ENCODE measurements at regions not wholly inside any gene's neighbourhood (a gene's known extent, or its start where the extent isn't known, plus 50 kb on each side); places are given as distances from the start of the nearest gene placed in this dataset.
"Not testable (repeated sequence)": the region's sequence is repeated elsewhere in the genome, so short reads cannot be mapped to it uniquely, and the experiment has no call there.

GRCh38 chr6:134764741-134765140, 185.2 kb downstream of the ALDH8A1 start:
- Histone ChIP-seq H3K36me3 (no peaks in the 10 kb centered on the region), H3K4me3 (no peak overlapping the region), H3K27me3 (replicated peaks; ENCODE audit: insufficient read depth) (peaks cover 2% of the 10 kb centered on the region), H3K27ac (no peak overlapping the region), H3K9me3 (no peaks in the 10 kb centered on the region), H3K4me1 (replicated peaks) (no peaks in the 10 kb centered on the region)
- intact Hi-C loops (cut with DNase I) = no loop called here
- WGBS = 26% methylated on average over 3 of the region's 3 CpGs
- TF ChIP-seq POLR2AphosphoS5 (IDR thresholded peaks at IDR 0.05) (no peak), POLR2A (IDR thresholded peaks at IDR 0.05) (no peak)
- TF ChIP-seq, protein P1, sequence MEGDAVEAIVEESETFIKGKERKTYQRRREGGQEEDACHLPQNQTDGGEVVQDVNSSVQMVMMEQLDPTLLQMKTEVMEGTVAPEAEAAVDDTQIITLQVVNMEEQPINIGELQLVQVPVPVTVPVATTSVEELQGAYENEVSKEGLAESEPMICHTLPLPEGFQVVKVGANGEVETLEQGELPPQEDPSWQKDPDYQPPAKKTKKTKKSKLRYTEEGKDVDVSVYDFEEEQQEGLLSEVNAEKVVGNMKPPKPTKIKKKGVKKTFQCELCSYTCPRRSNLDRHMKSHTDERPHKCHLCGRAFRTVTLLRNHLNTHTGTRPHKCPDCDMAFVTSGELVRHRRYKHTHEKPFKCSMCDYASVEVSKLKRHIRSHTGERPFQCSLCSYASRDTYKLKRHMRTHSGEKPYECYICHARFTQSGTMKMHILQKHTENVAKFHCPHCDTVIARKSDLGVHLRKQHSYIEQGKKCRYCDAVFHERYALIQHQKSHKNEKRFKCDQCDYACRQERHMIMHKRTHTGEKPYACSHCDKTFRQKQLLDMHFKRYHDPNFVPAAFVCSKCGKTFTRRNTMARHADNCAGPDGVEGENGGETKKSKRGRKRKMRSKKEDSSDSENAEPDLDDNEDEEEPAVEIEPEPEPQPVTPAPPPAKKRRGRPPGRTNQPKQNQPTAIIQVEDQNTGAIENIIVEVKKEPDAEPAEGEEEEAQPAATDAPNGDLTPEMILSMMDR (IDR thresholded peaks at IDR 0.05) = no peak
- no peak for DNase-seq (ENCODE audit: low spot score)

GRCh38 chr6:134763575-134763974, 186.3 kb downstream of the ALDH8A1 start:
- WGBS = 96% methylated on average over 3 of the region's 3 CpGs

GRCh38 chr6:134758621-134759020, 191.3 kb downstream of the ALDH8A1 start:
- WGBS = 79% methylated on average over 4 of the region's 4 CpGs
- H3K27me3 ChIP-seq (replicated peaks; ENCODE audit: insufficient read depth) = no peaks in the 10 kb centered on the region
- no peak for DNase-seq (ENCODE audit: low spot score)

More at GRCh38 chr6:134763575-134763974, 186.3 kb downstream of the ALDH8A1 start:
- intact Hi-C loops (cut with DNase I); H3K27me3 ChIP-seq (replicated peaks; ENCODE audit: insufficient read depth); H3K36me3 ChIP-seq; H3K27ac ChIP-seq; H3K4me3 ChIP-seq; DNase-seq (ENCODE audit: low spot score); H3K9me3 ChIP-seq; H3K4me1 ChIP-seq (replicated peaks): not testable (repeated sequence)

DNA sequence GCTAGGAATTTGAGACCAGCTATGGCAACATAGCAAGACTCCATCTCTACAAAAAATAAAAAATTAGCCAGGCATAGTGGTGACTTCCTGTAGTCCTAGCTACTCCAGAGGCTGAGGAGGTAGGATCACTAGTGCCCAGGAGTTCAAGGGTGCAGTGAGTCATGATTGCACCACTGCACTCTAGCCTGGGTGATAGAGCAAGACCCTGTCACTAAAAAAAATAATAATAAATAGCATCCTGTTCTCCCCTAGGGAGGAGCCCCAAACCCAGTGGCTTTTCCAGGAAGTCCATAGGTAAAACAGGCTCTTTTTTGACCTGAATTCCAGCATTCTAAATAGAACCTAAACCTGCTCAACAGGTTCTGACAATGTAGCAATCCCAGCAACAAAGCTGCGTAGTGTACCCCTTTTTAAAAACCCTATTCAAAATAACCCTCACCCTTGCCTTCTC, 192.0 kb downstream of the ALDH8A1 start:
- no peak overlapping the region for H3K27ac ChIP-seq
- no peak overlapping the region for H3K4me3 ChIP-seq
- no peaks in the 10 kb centered on the region for H3K36me3 ChIP-seq
- DNase-seq (ENCODE audit: low spot score) = no peak
- H3K9me3 ChIP-seq = no peaks in the 10 kb centered on the region
- intact Hi-C loops (cut with DNase I) = no loop called here
- TF ChIP-seq, protein P1 (IDR thresholded peaks at IDR 0.05) = no peak
- TF ChIP-seq POLR2AphosphoS5 (IDR thresholded peaks at IDR 0.05) = no peak
- no peaks in the 10 kb centered on the region for H3K27me3 ChIP-seq (replicated peaks; ENCODE audit: insufficient read depth)
- 47% methylated on average over 1 of the region's 1 CpG for WGBS
- no peaks in the 10 kb centered on the region for H3K4me1 ChIP-seq (replicated peaks)

More at GRCh38 chr6:134758621-134759020, 191.3 kb downstream of the ALDH8A1 start:
- intact Hi-C loops (cut with DNase I) = no loop called here
- Histone ChIP-seq H3K27ac (no peak overlapping the region), H3K4me3 (no peak overlapping the region), H3K4me1 (replicated peaks) (no peaks in the 10 kb centered on the region), H3K36me3 (no peaks in the 10 kb centered on the region), H3K9me3 (no peaks in the 10 kb centered on the region)
- no peak for TF ChIP-seq POLR2AphosphoS5 (IDR thresholded peaks at IDR 0.05)
- no peak for TF ChIP-seq POLR2A (IDR thresholded peaks at IDR 0.05)
- TF ChIP-seq, protein P1 (IDR thresholded peaks at IDR 0.05) = no peak

DNA sequence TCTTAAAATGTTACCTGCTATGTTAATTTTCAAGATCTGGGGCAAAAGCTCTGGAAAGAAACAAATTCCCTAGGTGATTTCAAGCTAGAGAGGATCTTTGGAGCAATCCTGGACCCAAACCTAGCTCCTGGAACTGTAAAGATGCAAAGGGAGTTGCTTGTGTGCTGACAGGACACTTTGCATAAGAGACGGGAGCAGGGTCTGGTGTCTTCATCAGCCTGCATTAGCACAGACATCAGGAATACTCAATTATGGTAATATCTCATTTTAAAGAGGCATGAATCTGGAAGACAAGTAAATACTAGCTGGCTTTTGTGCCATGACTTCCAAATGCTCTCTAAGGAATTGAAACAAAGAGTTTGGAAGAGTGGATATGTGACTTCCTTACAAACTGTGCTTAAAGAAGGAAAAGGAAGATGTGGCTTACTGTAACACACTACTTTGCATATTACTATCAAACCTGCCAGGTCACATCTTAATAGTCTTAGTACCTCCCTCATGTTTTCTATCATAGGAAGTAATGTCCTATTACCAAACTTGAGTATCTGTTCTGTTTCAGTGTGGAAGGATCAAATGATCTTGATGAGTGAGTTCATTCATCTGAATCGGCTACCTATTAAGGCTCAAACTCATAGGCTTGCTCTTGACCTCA, 193.4 kb downstream of the ALDH8A1 start:
- Histone ChIP-seq H3K27ac (no peak overlapping the region), H3K27me3 (replicated peaks; ENCODE audit: insufficient read depth) (no peaks in the 10 kb centered on the region), H3K4me3 (no peak overlapping the region), H3K36me3 (no peaks in the 10 kb centered on the region), H3K4me1 (replicated peaks) (no peaks in the 10 kb centered on the region), H3K9me3 (no peaks in the 10 kb centered on the region)
- intact Hi-C loops (cut with DNase I) = no loop called here
- WGBS = 97% methylated on average over 2 of the region's 2 CpGs
- no peak for DNase-seq (ENCODE audit: low spot score)
- TF ChIP-seq, protein P1 (IDR thresholded peaks at IDR 0.05) = no peak
- no peak for TF ChIP-seq POLR2A (IDR thresholded peaks at IDR 0.05)
- TF ChIP-seq POLR2AphosphoS5 (IDR thresholded peaks at IDR 0.05) = no peak

All from prostate gland (tissue), 2 donors.